ENCODE measurements at regions not wholly inside any gene's neighbourhood (a gene's known extent, or its start where the extent isn't known, plus 50 kb on each side); places are given as distances from the start of the nearest gene placed in this dataset.
"Not testable (repeated sequence)": the region's sequence is repeated elsewhere in the genome, so short reads cannot be mapped to it uniquely, and the experiment has no call there.

- no peak for DNase-seq (ENCODE audit: low read depth)
- in situ Hi-C loops (cut with HindIII; ENCODE audit: low pct_unique_long_range_greater_than_20kb, low sequenced_read_pairs) = no loop called here
Observed at GRCh38 chr17:79560527-79560926, 50.3 kb downstream of the RBFOX3 start.

GRCh38 chr17:79559111-79559887 lies 51.6 kb downstream of the RBFOX3 start:
- DNase-seq (ENCODE audit: low read depth) = no peak
- in situ Hi-C loops (cut with HindIII; ENCODE audit: low pct_unique_long_range_greater_than_20kb, low sequenced_read_pairs) = no loop called here

GRCh38 chr17:79558091-79558900 lies 52.6 kb downstream of the RBFOX3 start:
- no peak for DNase-seq (ENCODE audit: low read depth)
- in situ Hi-C loops (cut with HindIII; ENCODE audit: low pct_unique_long_range_greater_than_20kb, low sequenced_read_pairs) = no loop called here

- in situ Hi-C loops (cut with HindIII; ENCODE audit: low pct_unique_long_range_greater_than_20kb, low sequenced_read_pairs) = no loop called here
Observed at GRCh38 chr17:79557276-79558090, 53.4 kb downstream of the RBFOX3 start.

GRCh38 chr17:79556271-79556670 lies 54.6 kb downstream of the RBFOX3 start:
- in situ Hi-C loops (cut with HindIII; ENCODE audit: low pct_unique_long_range_greater_than_20kb, low sequenced_read_pairs) = no loop called here
- DNase-seq (ENCODE audit: low read depth) = no peak

More at GRCh38 chr17:79557276-79558090, 53.4 kb downstream of the RBFOX3 start:
- DNase-seq (ENCODE audit: low read depth) = no peak

- in situ Hi-C loops (cut with HindIII; ENCODE audit: low pct_unique_long_range_greater_than_20kb, low sequenced_read_pairs) = no loop called here
- no peak for DNase-seq (ENCODE audit: low read depth)
Observed at GRCh38 chr17:79555543-79555942, 55.3 kb downstream of the RBFOX3 start.

- DNase-seq (ENCODE audit: low read depth); in situ Hi-C loops (cut with HindIII; ENCODE audit: low pct_unique_long_range_greater_than_20kb, low sequenced_read_pairs): not testable (repeated sequence)
Observed at GRCh38 chr17:79554346-79554745, 56.5 kb downstream of the RBFOX3 start.

GRCh38 chr17:79552824-79553223 lies 58.0 kb downstream of the RBFOX3 start:
- no peak for DNase-seq (ENCODE audit: low read depth)
- in situ Hi-C loops (cut with HindIII; ENCODE audit: low pct_unique_long_range_greater_than_20kb, low sequenced_read_pairs) = no loop called here

- in situ Hi-C loops (cut with HindIII; ENCODE audit: low pct_unique_long_range_greater_than_20kb, low sequenced_read_pairs) = no loop called here
- no peak for DNase-seq (ENCODE audit: low read depth)
Observed at GRCh38 chr17:79552405-79552804, 58.4 kb downstream of the RBFOX3 start.

GRCh38 chr17:79549141-79549915 lies 61.5 kb downstream of the RBFOX3 start:
- in situ Hi-C loops (cut with HindIII; ENCODE audit: low pct_unique_long_range_greater_than_20kb, low sequenced_read_pairs) = no loop called here

GRCh38 chr17:79548116-79548515 lies 62.7 kb downstream of the RBFOX3 start:
- in situ Hi-C loops (cut with HindIII; ENCODE audit: low pct_unique_long_range_greater_than_20kb, low sequenced_read_pairs) = no loop called here
- DNase-seq (ENCODE audit: low read depth) = no peak

More at GRCh38 chr17:79549141-79549915, 61.5 kb downstream of the RBFOX3 start:
- DNase-seq (ENCODE audit: low read depth) = no peak

GRCh38 chr17:79547586-79547985 lies 63.3 kb downstream of the RBFOX3 start:
- in situ Hi-C loops (cut with HindIII; ENCODE audit: low pct_unique_long_range_greater_than_20kb, low sequenced_read_pairs) = no loop called here
- DNase-seq (ENCODE audit: low read depth) = no peak

GRCh38 chr17:79547171-79547570 lies 63.7 kb downstream of the RBFOX3 start:
- DNase-seq (ENCODE audit: low read depth); in situ Hi-C loops (cut with HindIII; ENCODE audit: low pct_unique_long_range_greater_than_20kb, low sequenced_read_pairs): not testable (repeated sequence)

- no peak for DNase-seq (ENCODE audit: low read depth)
- in situ Hi-C loops (cut with HindIII; ENCODE audit: low pct_unique_long_range_greater_than_20kb, low sequenced_read_pairs) = no loop called here
Observed at GRCh38 chr17:79546386-79546785, 64.5 kb downstream of the RBFOX3 start.

GRCh38 chr17:79545251-79546005 lies 65.4 kb downstream of the RBFOX3 start:
- DNase-seq (ENCODE audit: low read depth) = no peak
- in situ Hi-C loops (cut with HindIII; ENCODE audit: low pct_unique_long_range_greater_than_20kb, low sequenced_read_pairs) = no loop called here

- DNase-seq (ENCODE audit: low read depth) = no peak
- in situ Hi-C loops (cut with HindIII; ENCODE audit: low pct_unique_long_range_greater_than_20kb, low sequenced_read_pairs) = no loop called here
Observed at GRCh38 chr17:79544142-79544914, 66.5 kb downstream of the RBFOX3 start.

GRCh38 chr17:79543531-79543930 lies 67.3 kb downstream of the RBFOX3 start:
- in situ Hi-C loops (cut with HindIII; ENCODE audit: low pct_unique_long_range_greater_than_20kb, low sequenced_read_pairs) = no loop called here
- DNase-seq (ENCODE audit: low read depth) = no peak
